SK-N-SH treated with all-trans-retinoic acid at 6 μM for 48 hours (cell line): ENCODE measurements at regions not wholly inside any gene's neighbourhood (a gene's known extent, or its start where the extent isn't known, plus 50 kb on each side); places are given as distances from the start of the nearest gene placed in this dataset.

Experiments
- ATAC-seq: fragments of 200-7000 bp; cut with Tn5 transposase; 3 replicates; pipeline ENCODE4 v1.9.1; 2020; ENCODE audit warnings: mild to moderate bottlenecking, moderate library complexity
- ARNTL ChIP-seq: fragments of 450-650 bp; formaldehyde crosslinking; IDR thresholded peaks from 2 replicates; pipeline ENCODE4 v1.5.0; 2020; ENCODE audit warnings: low read depth, mild to moderate bottlenecking, moderate library complexity, borderline replicate concordance
- BACH2 ChIP-seq: fragments of 250-450 bp; sonication (Bioruptor Pico); IDR thresholded peaks from 2 replicates; pipeline ENCODE4 v1.9.0; 2021; ENCODE audit warnings: mild to moderate bottlenecking, borderline replicate concordance
- CREB5 ChIP-seq: fragments of 250-450 bp; sonication (Bioruptor Pico); IDR thresholded peaks from 2 replicates; pipeline ENCODE4 v1.5.1; 2020; ENCODE audit warnings: low read depth, mild to moderate bottlenecking, moderate library complexity
- ESRRG ChIP-seq: fragments of 250-450 bp; sonication (Bioruptor Pico); IDR thresholded peaks from 2 replicates; pipeline ENCODE4 v1.6.1; 2021; ENCODE audit warnings: mild to moderate bottlenecking
- GLIS3 ChIP-seq: fragments of 250-450 bp; sonication (Bioruptor Pico); IDR thresholded peaks from 2 replicates; pipeline ENCODE4 v1.5.0; 2020; ENCODE audit warnings: mild to moderate bottlenecking, moderate library complexity
- ISL1 ChIP-seq: fragments of 250-450 bp; sonication (Bioruptor Pico); IDR thresholded peaks from 2 replicates; pipeline ENCODE4 v2.1.2; 2022; ENCODE audit warnings: mild to moderate bottlenecking, moderate library complexity
- OSR1 ChIP-seq: fragments of 250-450 bp; sonication (Bioruptor Pico); IDR thresholded peaks from 2 replicates; pipeline ENCODE4 v1.8.0; 2022; ENCODE audit warnings: moderate library complexity, mild to moderate bottlenecking, inconsistent platforms
- PATZ1 ChIP-seq: fragments of 250-450 bp; sonication (Bioruptor Pico); IDR thresholded peaks from 2 replicates; pipeline ENCODE4 v1.8.0; 2020; ENCODE audit warnings: mild to moderate bottlenecking, moderate library complexity, borderline replicate concordance
- POU6F1 ChIP-seq: fragments of 250-450 bp; sonication (Bioruptor Pico); IDR thresholded peaks from 2 replicates; pipeline ENCODE4 v1.8.0; 2021; ENCODE audit warnings: low read depth, mild to moderate bottlenecking, moderate library complexity, borderline replicate concordance
- PPARA ChIP-seq: fragments of 250-450 bp; sonication (Bioruptor Pico); IDR thresholded peaks from 2 replicates; pipeline ENCODE4 v1.5.0; 2020; ENCODE audit warnings: mild to moderate bottlenecking, borderline replicate concordance
- RARB ChIP-seq: fragments of 250-450 bp; sonication (Bioruptor Pico); IDR thresholded peaks from 2 replicates; pipeline ENCODE4 v1.8.0; 2021; ENCODE audit warnings: mild to moderate bottlenecking, moderate library complexity
- SNAI2 ChIP-seq: fragments of 250-450 bp; sonication (Bioruptor Pico); IDR thresholded peaks from 2 replicates; pipeline ENCODE4 v1.5.0; 2020; ENCODE audit warnings: mild to moderate bottlenecking, moderate library complexity
- TCF4 ChIP-seq: fragments of 250-450 bp; sonication (Bioruptor Pico); IDR thresholded peaks from 2 replicates; pipeline ENCODE4 v1.8.0; 2021; ENCODE audit warnings: mild to moderate bottlenecking, moderate library complexity, borderline replicate concordance
- TOX ChIP-seq: fragments of 250-450 bp; sonication (Bioruptor Pico); IDR thresholded peaks from 2 replicates; pipeline ENCODE4 v1.8.0; 2021; ENCODE audit warnings: mild to moderate bottlenecking, moderate library complexity, borderline replicate concordance
- ZC3H10 ChIP-seq: fragments of 250-450 bp; sonication (Bioruptor Pico); IDR thresholded peaks from 2 replicates; pipeline ENCODE4 v1.5.1; 2021; ENCODE audit warnings: mild to moderate bottlenecking, moderate library complexity
- ZFP3 ChIP-seq: fragments of 250-450 bp; sonication (Bioruptor Pico); IDR thresholded peaks from 2 replicates; pipeline ENCODE4 v1.5.0; 2020; ENCODE audit warnings: mild to moderate bottlenecking, moderate library complexity
- ZFP30 ChIP-seq: fragments of 450-650 bp; formaldehyde crosslinking; IDR thresholded peaks from 2 replicates; pipeline ENCODE4 v1.5.0; 2022; ENCODE audit warnings: mild to moderate bottlenecking, moderate library complexity
- ZNF565 ChIP-seq: fragments of 450-650 bp; formaldehyde crosslinking; conservative IDR thresholded peaks from 2 replicates; pipeline ENCODE4 v1.5.0; 2020; ENCODE audit warnings: low read depth, mild to moderate bottlenecking, moderate library complexity
- ZNF70 ChIP-seq: fragments of 450-650 bp; formaldehyde crosslinking; IDR thresholded peaks from 2 replicates; pipeline ENCODE4 v1.5.0; 2020; ENCODE audit warnings: mild to moderate bottlenecking, moderate library complexity
- ZNF8 ChIP-seq: fragments of 450-650 bp; formaldehyde crosslinking; IDR thresholded peaks from 2 replicates; pipeline ENCODE4 v1.5.0; 2020; ENCODE audit warnings: mild to moderate bottlenecking, moderate library complexity
- TF ChIP-seq, protein P1 (sequence below): fragments of 250-450 bp; sonication (Bioruptor Pico); IDR thresholded peaks from 2 replicates; pipeline ENCODE4 v1.5.0; 2020; ENCODE audit warnings: mild to moderate bottlenecking, moderate library complexity
- TF ChIP-seq, protein P2 (sequence below): fragments of 250-450 bp; sonication (Bioruptor Pico); IDR thresholded peaks from 2 replicates; pipeline ENCODE4 v1.5.1; 2021; ENCODE audit warnings: mild to moderate bottlenecking, moderate library complexity

GRCh38 chr6:44535967-44536366 is 148.5 kb downstream of the CDC5L start:
- TF ChIP-seq, protein P1, sequence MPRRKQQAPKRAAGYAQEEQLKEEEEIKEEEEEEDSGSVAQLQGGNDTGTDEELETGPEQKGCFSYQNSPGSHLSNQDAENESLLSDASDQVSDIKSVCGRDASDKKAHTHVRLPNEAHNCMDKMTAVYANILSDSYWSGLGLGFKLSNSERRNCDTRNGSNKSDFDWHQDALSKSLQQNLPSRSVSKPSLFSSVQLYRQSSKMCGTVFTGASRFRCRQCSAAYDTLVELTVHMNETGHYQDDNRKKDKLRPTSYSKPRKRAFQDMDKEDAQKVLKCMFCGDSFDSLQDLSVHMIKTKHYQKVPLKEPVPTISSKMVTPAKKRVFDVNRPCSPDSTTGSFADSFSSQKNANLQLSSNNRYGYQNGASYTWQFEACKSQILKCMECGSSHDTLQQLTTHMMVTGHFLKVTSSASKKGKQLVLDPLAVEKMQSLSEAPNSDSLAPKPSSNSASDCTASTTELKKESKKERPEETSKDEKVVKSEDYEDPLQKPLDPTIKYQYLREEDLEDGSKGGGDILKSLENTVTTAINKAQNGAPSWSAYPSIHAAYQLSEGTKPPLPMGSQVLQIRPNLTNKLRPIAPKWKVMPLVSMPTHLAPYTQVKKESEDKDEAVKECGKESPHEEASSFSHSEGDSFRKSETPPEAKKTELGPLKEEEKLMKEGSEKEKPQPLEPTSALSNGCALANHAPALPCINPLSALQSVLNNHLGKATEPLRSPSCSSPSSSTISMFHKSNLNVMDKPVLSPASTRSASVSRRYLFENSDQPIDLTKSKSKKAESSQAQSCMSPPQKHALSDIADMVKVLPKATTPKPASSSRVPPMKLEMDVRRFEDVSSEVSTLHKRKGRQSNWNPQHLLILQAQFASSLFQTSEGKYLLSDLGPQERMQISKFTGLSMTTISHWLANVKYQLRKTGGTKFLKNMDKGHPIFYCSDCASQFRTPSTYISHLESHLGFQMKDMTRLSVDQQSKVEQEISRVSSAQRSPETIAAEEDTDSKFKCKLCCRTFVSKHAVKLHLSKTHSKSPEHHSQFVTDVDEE (CRISPR knock-in tag), result no peak
- TF ChIP-seq ESRRG (CRISPR knock-in tag) (no peak), ZFP30 (CRISPR knock-in tag) (no peak), ZNF70 (CRISPR knock-in tag) (no peak)
- no peak for ATAC-seq

- no peak for ATAC-seq
- TF ChIP-seq RARB (CRISPR knock-in tag) (no peak), TOX (CRISPR knock-in tag) (no peak), ZFP3 (no peak), OSR1 (CRISPR knock-in tag) (no peak), SNAI2 (CRISPR knock-in tag) (no peak), TCF4 (no peak), ARNTL (CRISPR knock-in tag) (no peak), CREB5 (CRISPR knock-in tag) (no peak), ZC3H10 (no peak), ISL1 (CRISPR knock-in tag) (no peak), PATZ1 (CRISPR knock-in tag) (no peak), BACH2 (CRISPR knock-in tag) (no peak), ZNF8 (CRISPR knock-in tag) (no peak), ZFP30 (CRISPR knock-in tag) (no peak)
These were observed 150.0 kb downstream of the CDC5L start for GRCh38 chr6:44537306-44538049.

GRCh38 chr6:44538131-44538806 is 150.8 kb downstream of the CDC5L start:
- no peak for ATAC-seq
- TF ChIP-seq, protein P1 (CRISPR knock-in tag), result no peak
- TF ChIP-seq, protein P2, sequence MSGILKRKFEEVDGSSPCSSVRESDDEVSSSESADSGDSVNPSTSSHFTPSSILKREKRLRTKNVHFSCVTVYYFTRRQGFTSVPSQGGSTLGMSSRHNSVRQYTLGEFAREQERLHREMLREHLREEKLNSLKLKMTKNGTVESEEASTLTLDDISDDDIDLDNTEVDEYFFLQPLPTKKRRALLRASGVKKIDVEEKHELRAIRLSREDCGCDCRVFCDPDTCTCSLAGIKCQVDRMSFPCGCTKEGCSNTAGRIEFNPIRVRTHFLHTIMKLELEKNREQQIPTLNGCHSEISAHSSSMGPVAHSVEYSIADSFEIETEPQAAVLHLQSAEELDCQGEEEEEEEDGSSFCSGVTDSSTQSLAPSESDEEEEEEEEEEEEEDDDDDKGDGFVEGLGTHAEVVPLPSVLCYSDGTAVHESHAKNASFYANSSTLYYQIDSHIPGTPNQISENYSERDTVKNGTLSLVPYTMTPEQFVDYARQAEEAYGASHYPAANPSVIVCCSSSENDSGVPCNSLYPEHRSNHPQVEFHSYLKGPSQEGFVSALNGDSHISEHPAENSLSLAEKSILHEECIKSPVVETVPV (CRISPR knock-in tag), result no peak
- no peak for TF ChIP-seq ZFP30 (CRISPR knock-in tag)
- TF ChIP-seq ISL1 (CRISPR knock-in tag), result no peak
- TF ChIP-seq ESRRG (CRISPR knock-in tag), result no peak
- no peak for TF ChIP-seq PPARA (CRISPR knock-in tag)
- TF ChIP-seq ZFP3, result no peak
- TF ChIP-seq POU6F1 (CRISPR knock-in tag), result no peak
- TF ChIP-seq ARNTL (CRISPR knock-in tag), result no peak
- TF ChIP-seq SNAI2 (CRISPR knock-in tag), result no peak
- no peak for TF ChIP-seq OSR1 (CRISPR knock-in tag)
- no peak for TF ChIP-seq BACH2 (CRISPR knock-in tag)
- TF ChIP-seq CREB5 (CRISPR knock-in tag), result no peak
- TF ChIP-seq GLIS3 (CRISPR knock-in tag), result no peak
- TF ChIP-seq ZNF565 (CRISPR knock-in tag), result no peak
- no peak for TF ChIP-seq ZC3H10
- no peak for TF ChIP-seq RARB (CRISPR knock-in tag)
- TF ChIP-seq ZNF70 (CRISPR knock-in tag), result no peak
- TF ChIP-seq ZNF8 (CRISPR knock-in tag), result no peak
